ENCODE measurements at regions not wholly inside any gene's neighbourhood (a gene's known extent, or its start where the extent isn't known, plus 50 kb on each side); places are given as distances from the start of the nearest gene placed in this dataset.

GRCh38 chr12:67420506-67420905 is 151.3 kb downstream of the CAND1 start:
- H3K27me3 Mint-ChIP-seq (ENCODE audit: insufficient read depth) = no peaks in the 10 kb centered on the region
- no peaks in the 10 kb centered on the region for H3K36me3 Mint-ChIP-seq (ENCODE audit: low read depth)
- no peaks in the 10 kb centered on the region for H3K9me3 ChIP-seq (ENCODE audit: control insufficient read depth, low read length)
- no peak for DNase-seq
- H3K9me3 Mint-ChIP-seq = no peaks in the 10 kb centered on the region
- no peaks in the 10 kb centered on the region for H3K36me3 ChIP-seq (ENCODE audit: control insufficient read depth, insufficient read depth, low read length)
- H3K9ac ChIP-seq (ENCODE audit: extremely low read depth, low read length, poor library complexity, severe bottlenecking) = no peak overlapping the region
- H3K4me3 ChIP-seq (ENCODE audit: low read length) = no peak overlapping the region
- 91 to 96% methylated on average over 3 of the region's 3 CpGs for WGBS, 2 experiments (ENCODE audit: insufficient coverage in 1 of 2, insufficient read length in 1 of 2)
- H3K4me1 Mint-ChIP-seq = peaks cover 19% of the 10 kb centered on the region
- H3K27ac Mint-ChIP-seq = no peak overlapping the region
- H3K4me3 Mint-ChIP-seq = no peak overlapping the region
- no peak overlapping the region for H3K27ac ChIP-seq (ENCODE audit: low read depth, low read length)
- TF ChIP-seq CTCF (conservative IDR thresholded peaks at IDR 0.05) = no peak
- no peaks in the 10 kb centered on the region for H3K27me3 ChIP-seq (ENCODE audit: control insufficient read depth, insufficient read depth, low read length, poor library complexity, severe bottlenecking)
- H3K4me1 ChIP-seq (ENCODE audit: control insufficient read depth, insufficient read depth, low read length) = peaks cover 3% of the 10 kb centered on the region

GRCh38 chr12:67422081-67422480 is 152.9 kb downstream of the CAND1 start:
- H3K4me1 ChIP-seq (ENCODE audit: control insufficient read depth, insufficient read depth, low read length) = peaks cover 3% of the 10 kb centered on the region
- no peak overlapping the region for H3K4me3 ChIP-seq (ENCODE audit: low read length)
- no peak overlapping the region for H3K9ac ChIP-seq (ENCODE audit: extremely low read depth, low read length, poor library complexity, severe bottlenecking)
- H3K9me3 Mint-ChIP-seq = no peaks in the 10 kb centered on the region
- no peaks in the 10 kb centered on the region for H3K36me3 ChIP-seq (ENCODE audit: control insufficient read depth, insufficient read depth, low read length)
- TF ChIP-seq CTCF (conservative IDR thresholded peaks at IDR 0.05) = no peak
- no peaks in the 10 kb centered on the region for H3K36me3 Mint-ChIP-seq (ENCODE audit: low read depth)
- WGBS, 2 experiments (ENCODE audit: insufficient coverage in 1 of 2, insufficient read length in 1 of 2) = 85 to 94% methylated on average over 2 to 3 of the region's 3 CpGs
- peaks cover 19% of the 10 kb centered on the region for H3K4me1 Mint-ChIP-seq
- H3K27me3 ChIP-seq (ENCODE audit: control insufficient read depth, insufficient read depth, low read length, poor library complexity, severe bottlenecking) = no peaks in the 10 kb centered on the region
- H3K27me3 Mint-ChIP-seq (ENCODE audit: insufficient read depth) = peaks cover 3% of the 10 kb centered on the region
- H3K27ac Mint-ChIP-seq = no peak overlapping the region
- no peaks in the 10 kb centered on the region for H3K9me3 ChIP-seq (ENCODE audit: control insufficient read depth, low read length)
- no peak overlapping the region for H3K4me3 Mint-ChIP-seq
- H3K27ac ChIP-seq (ENCODE audit: low read depth, low read length) = no peak overlapping the region
- no peak for DNase-seq

GRCh38 chr12:67424784-67425183 is 155.6 kb downstream of the CAND1 start:
- H3K9me3 ChIP-seq (ENCODE audit: control insufficient read depth, low read length) = no peaks in the 10 kb centered on the region
- no peak overlapping the region for H3K4me3 ChIP-seq (ENCODE audit: low read length)
- whole genome bisulfite sequencing, 2 experiments (ENCODE audit: insufficient coverage in 1 of 2, insufficient read length in 1 of 2) = 88 to 90% methylated on average over 1 of the region's 1 CpG
- Mint-ChIP-seq H3K4me3 (no peak overlapping the region), H3K27ac (no peak overlapping the region), H3K9me3 (no peaks in the 10 kb centered on the region), H3K36me3 (ENCODE audit: low read depth) (no peaks in the 10 kb centered on the region), H3K27me3 (ENCODE audit: insufficient read depth) (peaks cover 12% of the 10 kb centered on the region), H3K4me1 (peaks cover 11% of the 10 kb centered on the region)
- no peak for DNase-seq
- no peak overlapping the region for H3K9ac ChIP-seq (ENCODE audit: extremely low read depth, low read length, poor library complexity, severe bottlenecking)
- no peak for TF ChIP-seq CTCF (conservative IDR thresholded peaks at IDR 0.05)
- H3K27me3 ChIP-seq (ENCODE audit: control insufficient read depth, insufficient read depth, low read length, poor library complexity, severe bottlenecking) = no peaks in the 10 kb centered on the region
- H3K27ac ChIP-seq (ENCODE audit: low read depth, low read length) = no peak overlapping the region
- no peaks in the 10 kb centered on the region for H3K4me1 ChIP-seq (ENCODE audit: control insufficient read depth, insufficient read depth, low read length)
- H3K36me3 ChIP-seq (ENCODE audit: control insufficient read depth, insufficient read depth, low read length) = no peaks in the 10 kb centered on the region

Data from endodermal cell (in vitro differentiated cells).